ENCODE measurements at regions not wholly inside any gene's neighbourhood (a gene's known extent, or its start where the extent isn't known, plus 50 kb on each side); places are given as distances from the start of the nearest gene placed in this dataset.

DNA sequence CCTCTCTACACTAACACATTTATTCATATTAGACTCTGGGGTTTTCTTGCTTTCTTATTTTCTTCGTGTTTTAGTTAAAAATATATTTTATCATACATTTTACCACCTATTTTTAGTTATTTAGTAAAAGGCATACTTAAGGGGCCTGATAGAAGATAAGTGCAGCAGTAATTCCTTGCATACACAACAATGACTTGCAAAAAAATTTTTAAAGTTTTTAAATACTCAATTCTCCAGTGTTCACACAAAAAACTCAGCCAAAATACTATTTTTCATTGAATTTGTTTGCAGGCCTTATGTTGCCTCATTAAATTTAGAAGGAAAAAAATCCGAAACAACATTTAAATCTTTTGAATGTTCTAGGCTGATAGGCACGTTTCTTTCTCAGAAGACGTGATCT lies 2431.7 kb downstream of the PCDH9 start:
- no peak for TF ChIP-seq EZH2 (IDR thresholded peaks at IDR 0.05; ENCODE audit: borderline replicate concordance)
- TF ChIP-seq, protein P1, sequence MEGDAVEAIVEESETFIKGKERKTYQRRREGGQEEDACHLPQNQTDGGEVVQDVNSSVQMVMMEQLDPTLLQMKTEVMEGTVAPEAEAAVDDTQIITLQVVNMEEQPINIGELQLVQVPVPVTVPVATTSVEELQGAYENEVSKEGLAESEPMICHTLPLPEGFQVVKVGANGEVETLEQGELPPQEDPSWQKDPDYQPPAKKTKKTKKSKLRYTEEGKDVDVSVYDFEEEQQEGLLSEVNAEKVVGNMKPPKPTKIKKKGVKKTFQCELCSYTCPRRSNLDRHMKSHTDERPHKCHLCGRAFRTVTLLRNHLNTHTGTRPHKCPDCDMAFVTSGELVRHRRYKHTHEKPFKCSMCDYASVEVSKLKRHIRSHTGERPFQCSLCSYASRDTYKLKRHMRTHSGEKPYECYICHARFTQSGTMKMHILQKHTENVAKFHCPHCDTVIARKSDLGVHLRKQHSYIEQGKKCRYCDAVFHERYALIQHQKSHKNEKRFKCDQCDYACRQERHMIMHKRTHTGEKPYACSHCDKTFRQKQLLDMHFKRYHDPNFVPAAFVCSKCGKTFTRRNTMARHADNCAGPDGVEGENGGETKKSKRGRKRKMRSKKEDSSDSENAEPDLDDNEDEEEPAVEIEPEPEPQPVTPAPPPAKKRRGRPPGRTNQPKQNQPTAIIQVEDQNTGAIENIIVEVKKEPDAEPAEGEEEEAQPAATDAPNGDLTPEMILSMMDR (IDR thresholded peaks at IDR 0.05; ENCODE audit: poor library complexity): no peak
- no peak for TF ChIP-seq EZH2phosphoT487 (IDR thresholded peaks at IDR 0.05; ENCODE audit: low read depth, severe bottlenecking, unreplicated experiment)

Measured in hepatocyte (in vitro differentiated cells).